NCI-H526 (cell line): ENCODE measurements at regions not wholly inside any gene's neighbourhood (a gene's known extent, or its start where the extent isn't known, plus 50 kb on each side); places are given as distances from the start of the nearest gene placed in this dataset.

Experiments
- DNase-seq, 2 experiments: peaks; one replicate each; lab custom pipeline; 2025; lab: John Stamatoyannopoulos, UW

DNA sequence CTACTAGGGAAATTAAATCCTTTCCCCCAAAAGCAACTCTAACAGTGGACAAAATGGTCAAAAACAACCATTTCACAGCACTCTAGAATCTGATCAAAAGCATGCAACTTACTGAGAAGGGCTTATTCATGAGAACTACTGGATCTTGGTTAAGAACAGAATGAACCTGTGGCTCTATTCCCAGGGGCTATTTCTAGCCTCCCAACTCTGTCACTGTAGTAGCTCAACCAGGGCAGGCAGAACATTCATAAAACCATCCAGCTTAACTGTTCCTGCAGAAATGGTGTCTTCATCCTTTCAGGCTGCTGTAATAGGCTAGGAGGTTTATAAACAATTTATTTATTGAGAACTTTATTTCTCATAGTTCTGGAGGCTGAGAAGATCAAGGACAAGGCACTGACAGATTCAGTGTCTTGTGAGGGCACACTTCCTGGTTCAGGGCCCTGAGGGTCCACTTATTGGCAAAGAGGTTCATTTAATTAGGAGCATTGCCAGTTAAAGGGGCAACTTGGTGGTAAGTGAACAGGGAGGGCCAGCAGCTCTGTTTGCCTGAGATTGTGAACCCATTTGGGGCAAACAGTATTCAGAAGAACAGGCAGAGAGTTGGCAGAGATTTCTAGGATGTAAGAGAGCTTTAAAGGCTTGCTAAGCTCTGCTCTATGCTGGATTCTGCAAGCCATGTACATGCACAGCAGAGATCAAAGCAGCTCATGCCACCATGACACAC, 238.5 kb upstream of the FBXL7 start:
- DNase-seq = no peak

DNA sequence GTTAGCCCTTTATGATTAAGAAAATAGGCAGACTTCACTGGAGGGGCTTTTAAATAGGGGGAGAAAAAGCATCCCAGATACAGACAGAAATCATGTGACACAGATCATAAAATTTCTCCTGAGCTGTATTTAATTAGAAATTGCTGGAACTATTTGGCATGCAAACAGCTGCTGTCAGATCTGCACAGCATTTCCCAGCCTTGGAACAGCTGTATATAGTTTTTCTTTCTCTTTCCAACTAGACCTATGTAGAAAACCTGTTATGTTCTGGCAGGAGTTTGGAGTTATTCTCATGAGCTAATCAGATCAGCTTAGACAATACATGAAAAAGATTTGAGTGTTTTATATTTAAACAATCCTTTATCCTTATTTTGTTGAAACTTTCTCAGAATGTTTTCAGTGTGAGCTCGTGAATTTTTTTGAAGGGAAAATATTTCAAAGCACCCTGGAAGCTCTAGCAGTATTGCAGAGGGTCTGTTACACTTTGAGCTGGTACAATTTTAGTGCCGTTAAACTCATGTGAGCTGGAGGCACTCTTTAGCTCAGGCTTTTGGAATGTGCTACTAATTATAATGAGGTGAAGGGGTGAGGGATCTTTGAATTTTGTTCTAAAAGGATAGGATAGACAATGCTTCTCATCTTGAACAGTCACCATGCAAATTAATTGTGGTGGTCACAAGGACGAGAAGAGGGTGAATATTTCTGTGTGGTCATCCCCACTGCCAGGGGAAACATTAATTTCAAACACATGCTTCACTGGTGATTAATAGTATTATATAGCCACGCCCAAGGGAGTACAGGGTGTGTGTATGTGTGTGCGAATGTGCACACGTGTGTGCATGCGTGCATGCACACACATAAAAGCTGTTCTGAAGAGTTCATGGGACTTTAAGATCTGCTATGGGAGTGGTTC, 239.4 kb upstream of the FBXL7 start:
- DNase-seq = no peak

DNA sequence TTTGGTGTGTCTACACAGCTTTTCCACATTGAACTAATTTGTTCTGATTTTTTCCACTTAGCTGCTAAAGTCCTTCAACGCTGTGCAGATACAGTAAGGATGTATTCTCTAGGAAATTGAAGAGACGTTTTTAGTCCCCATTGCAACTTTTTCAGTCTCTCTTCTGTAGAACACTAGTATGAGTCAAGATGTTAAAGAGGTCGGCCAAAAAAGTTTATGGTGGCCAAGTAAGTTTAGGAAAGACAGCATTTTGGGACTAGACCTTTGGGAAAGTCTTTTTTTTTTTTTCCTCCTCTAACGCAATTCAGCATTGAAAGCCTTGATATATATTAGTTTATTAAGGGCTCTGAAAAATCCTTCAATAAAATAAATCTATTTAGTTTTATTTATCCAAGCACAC, 243.5 kb upstream of the FBXL7 start:
- DNase-seq = no peak

DNA sequence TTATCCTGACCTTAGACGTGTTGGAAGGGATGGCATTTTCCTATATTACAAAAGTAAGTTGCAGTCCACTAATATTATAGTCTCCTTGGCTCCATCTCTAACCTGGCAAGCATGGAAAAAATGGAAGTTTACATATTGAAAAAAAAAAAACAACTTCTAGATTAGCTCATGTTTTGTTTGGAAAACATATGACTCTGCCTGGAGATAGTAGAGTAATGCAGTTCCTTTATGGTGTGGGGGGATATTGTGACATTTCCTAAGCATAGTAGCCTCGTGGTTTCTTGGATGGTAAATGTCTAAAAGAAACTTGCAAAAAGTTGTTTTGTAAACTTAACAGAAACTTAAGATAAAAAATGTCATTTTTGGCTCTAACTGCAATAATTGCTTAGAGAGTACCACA, 244.4 kb upstream of the FBXL7 start:
- DNase-seq = no peak

DNA sequence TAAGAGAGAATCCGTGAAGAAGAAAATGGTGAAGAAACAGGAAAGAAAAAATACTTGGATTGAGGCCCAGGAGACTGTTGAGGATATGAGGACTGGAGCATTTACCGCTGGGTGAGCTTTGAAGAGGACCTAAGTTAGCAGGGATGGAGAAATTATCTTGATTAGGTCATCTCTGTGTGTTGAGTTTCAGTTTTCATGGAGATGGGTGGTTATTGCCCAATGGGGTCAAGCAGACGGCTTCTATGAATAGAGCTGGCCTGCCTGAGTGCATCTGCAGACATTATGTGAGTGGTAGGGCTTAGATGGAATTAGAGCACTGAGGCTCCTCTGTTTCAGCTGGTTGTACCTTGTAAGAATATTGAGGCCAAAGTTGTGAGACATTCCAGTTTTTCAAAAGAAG, 245.4 kb upstream of the FBXL7 start:
- no peak for DNase-seq

DNA sequence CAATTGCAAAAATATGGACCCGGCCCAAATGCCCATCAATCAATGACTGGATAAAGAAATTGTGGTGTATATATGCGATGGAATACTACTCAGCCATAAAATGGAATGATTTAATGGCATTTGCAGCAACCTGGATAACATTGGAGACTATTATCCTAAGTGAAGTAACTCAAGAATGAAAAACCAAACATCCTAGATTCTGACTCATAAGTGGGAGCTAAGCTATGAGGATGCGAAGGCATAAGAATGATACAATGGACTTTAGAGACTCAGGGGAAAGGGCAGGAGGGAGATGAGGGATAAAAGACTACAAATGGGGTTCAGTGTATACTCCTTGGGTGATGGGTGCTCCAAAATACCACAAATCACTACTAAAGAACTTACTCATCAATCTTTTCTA, 247.6 kb upstream of the FBXL7 start:
- no peak for DNase-seq

DNA sequence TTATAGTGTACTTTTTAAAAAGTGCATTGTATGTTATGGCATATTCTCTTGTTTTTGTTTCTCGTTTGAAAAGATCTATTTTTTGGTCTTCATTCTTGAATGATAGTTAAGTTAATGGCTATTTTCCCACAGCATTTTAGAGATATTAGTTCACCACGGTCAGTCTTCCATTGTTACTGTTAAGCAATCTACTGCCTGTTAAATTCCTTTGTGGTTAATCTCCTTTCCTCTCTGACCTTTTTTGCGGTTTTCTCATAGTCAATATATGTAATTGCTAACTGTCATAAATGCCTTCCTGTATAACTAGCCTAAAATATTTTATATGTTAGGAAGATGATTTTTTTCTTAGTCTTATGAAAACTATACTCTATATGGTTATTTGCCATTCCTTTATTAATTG, 250.8 kb upstream of the FBXL7 start:
- no peak for DNase-seq

DNA sequence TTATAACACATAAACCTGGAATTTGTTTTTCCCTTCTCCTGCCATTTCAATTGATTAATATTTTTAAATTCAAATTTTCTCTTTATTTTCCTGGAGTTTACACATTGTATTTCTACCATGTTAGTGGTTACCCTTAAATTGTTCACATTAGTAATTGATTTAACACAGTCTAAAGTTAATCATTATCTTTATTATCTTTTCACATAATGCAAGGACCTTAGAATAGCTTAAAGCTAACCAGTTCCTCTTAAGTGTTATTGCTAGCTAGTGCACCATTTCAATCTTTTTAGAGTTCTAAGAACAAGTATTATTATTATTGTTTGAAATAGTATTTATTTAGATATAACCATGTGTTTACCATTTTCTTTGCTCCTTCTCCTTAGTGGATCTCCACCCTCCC, 251.2 kb upstream of the FBXL7 start:
- no peak for DNase-seq

DNA sequence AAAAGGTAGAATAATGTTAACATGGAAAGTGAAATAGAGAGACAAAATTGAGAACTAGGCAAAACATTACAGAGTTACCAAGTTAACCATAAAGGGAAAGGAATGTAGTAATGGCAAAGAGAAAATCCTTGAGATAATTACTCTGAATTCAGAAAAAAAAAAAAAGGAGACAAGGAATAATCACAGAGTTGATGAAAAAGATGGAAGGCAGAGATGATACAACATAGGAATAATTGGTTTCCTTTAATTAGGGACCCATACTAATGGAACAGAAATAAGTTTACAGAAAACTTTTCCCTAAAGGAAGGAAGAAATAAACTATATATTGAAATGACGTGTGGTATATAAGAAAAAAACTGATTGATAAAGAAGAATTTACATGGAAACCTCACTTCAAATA, 254.1 kb upstream of the FBXL7 start:
- DNase-seq = no peak

DNA sequence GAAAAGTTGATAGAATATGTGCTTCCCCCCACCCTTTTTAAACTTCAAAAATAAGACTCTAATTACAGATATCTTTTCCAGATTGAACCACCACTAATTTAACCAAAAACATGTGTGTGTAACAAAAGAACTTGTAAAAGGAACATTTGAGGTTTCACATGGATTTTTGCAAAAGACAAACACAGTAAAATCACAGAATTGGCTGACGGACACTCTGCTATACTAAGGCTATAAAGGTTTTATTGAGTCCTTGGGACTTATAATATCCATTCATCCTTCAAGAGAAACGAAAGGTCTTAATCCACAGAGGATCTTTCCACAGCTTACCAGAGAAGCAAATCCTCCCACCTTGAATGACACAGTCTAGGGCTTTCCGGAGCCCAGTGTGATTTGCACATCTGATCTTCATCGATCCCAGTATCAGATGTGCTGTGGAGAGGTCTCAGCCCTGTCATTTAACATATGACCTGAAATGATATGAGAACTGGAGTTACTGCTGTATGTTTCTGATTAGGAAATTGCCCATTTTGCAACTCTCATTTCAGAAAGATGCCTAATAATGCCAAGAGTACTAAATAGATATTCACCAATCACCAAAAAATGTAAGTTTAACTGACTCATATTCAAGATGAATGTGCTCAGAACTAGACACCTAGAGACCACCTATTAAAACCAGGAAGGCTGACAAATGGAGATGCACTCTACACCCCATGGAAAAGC, 256.5 kb upstream of the FBXL7 start:
- no peak for DNase-seq

DNA sequence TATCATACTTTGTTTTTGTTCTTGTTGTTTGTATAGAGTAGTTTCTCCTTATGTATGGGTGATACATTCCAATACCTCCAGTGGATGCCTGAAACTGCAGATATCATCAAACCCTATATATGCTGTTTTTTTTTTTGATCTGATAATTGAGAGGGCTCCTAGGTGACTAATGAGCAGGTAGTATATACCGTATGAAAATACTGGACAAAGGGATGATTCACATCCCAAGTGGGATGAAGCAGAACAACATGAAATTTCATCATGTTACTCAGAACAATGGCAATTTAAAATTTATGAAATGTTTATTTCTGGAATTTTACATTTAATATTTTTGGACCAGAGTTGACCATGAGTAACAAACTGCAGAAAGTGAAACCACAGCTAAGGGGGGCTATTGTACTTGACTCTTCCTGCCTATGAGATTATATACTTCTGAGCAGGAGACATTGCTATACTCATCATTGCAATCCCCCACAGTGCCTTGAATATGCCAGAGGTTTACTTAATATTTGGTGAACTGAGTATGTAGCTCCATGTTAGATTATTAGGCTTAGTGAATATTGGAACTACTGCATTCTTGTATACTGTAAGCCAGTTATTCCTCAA, 258.7 kb upstream of the FBXL7 start:
- DNase-seq = no peak

DNA sequence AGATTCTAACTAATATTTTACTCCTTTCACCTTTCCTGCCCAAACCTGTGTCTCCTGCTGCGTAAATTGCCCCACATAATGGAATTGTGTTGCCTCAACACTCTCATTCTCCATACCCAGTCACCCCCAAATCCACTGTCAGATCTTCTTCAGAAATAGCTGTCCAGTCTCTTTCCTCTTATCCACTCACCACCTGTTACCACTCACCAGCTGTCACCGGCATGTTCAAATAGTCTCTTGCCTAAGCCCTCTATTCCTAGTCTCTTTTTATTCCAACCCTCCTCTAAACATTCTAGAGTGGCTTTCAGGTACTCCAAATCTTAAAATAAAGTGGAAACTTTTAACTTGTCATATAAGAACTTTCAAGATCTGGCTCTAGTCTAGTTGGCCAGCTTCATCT, 262.0 kb upstream of the FBXL7 start:
- DNase-seq = no peak

DNA sequence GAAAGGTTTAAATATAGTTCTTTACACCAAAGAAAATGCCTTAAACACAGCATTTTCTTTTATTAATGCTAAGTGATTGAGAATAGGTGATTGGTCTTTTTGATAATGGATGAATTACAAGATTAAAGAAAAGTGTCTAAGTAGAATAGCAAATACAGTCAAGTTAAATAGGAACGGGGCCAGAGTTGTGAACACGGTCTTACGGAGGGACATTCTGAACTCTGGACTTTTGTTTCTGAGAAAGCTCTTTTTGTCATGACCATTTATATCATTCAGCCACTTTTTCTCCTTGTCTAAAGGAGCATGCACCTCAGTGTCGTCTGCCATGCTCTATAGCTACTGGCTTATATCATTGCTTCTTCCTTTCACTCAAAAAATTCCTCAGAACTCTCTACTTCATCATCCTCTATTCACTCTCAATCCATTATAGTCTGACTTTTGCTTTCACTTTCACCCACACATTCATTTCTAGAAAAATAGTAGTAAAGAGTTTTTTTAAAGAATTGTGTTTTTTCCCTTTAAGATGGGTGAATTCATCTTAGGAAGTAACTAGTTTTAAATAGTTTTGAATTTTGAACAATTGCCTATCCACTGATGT, 263.0 kb upstream of the FBXL7 start:
- DNase-seq = no peak

DNA sequence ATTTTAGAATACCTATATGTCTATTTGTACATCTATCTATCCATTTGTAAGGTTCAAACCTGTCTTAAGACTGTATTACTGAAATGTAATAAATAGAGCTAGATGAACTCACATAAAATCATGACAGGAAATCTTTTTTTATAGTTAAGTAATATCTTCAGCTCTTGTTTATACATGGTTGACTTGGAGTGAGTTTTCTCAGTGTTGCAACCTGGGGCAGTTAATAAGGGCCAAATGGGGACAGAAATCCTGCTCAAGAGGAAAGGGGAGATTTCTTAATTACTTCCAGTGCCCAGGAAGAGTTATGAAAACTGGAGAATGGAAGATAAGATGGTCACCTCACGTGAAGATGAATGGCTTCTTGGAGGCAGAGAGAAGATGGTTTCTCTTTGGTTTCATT, 265.1 kb upstream of the FBXL7 start:
- no peak for DNase-seq

DNA sequence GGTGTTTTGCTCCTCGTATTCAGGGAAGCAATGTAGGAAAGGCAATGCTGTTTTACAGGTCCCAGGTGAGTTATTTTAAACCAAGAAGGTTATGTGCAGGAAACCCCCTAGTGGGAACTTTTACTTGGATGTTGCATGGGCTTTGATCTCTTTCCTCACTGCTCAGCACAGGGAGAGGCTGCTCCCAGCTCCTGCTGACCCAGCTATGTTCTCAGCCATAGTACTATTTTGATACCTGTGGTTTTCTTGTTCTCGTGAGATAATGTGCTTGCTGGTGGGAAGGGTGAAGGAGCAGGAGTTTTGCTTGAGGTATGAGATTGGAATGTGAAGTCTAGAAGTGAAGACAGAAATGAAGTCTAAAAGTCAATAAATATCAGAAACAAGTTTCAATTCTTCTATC, 265.6 kb upstream of the FBXL7 start:
- DNase-seq = no peak

DNA sequence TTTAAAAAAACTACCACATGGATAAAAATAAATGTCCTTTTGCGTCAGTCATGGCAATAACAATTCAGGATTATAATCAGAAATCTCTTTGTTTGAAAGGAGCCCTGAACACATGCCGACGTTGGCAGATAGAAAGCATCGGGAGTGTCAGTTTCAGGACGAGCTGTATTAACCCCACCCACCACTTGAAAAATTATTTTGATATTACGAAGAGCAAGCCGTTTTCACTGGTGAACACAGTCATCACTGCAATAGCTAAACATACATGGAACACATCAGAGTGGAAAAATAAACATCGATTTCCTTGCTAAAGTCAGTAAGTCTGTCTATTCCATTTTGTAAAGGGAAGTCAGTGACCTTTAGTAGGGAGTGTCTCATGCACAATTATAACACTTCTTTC, 266.4 kb upstream of the FBXL7 start:
- DNase-seq = no peak

DNA sequence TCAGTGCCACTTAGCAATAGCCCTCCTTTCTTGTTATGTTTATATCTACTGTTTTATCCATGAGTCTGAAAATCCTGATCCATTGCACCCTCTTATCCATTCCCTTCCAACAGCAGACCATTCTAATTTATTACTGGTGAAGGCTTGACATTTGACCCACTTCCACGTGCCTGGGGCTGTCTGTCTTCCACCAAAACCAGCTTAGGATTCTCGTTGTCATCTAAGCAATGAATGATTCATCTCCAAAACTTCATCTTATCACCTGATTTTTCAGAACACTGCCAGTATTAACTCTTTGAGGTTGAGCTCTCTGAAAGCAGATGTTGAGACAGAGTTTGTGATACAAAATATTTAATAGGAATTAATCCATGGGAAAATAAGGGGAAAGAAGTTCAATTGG, 277.8 kb upstream of the FBXL7 start:
- DNase-seq = no peak

DNA sequence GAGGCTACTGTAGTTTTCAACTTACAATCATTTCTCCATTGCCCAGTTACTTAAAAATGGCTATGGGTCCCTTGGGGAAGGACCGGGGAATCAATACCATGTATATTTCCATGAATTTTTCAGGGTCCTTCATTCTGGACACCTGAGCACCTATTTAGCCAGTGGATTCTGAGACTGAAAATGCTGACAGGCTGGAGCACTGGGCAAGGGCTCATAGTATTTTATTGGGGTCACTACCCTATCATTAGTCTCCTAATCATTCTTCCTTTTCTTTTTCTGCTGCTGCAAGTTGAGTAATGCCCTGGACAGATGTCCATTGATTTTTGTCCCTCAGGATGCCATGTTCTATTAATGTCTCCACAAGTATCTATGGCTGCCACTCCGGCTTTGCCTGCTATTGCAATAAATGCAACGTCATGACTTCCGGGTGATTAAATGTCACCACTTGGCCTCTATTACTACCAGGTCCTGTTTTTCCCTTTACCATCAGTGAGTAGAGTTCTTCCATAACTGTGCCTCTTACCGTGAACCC, 279.3 kb upstream of the FBXL7 start:
- no peak for DNase-seq

DNA sequence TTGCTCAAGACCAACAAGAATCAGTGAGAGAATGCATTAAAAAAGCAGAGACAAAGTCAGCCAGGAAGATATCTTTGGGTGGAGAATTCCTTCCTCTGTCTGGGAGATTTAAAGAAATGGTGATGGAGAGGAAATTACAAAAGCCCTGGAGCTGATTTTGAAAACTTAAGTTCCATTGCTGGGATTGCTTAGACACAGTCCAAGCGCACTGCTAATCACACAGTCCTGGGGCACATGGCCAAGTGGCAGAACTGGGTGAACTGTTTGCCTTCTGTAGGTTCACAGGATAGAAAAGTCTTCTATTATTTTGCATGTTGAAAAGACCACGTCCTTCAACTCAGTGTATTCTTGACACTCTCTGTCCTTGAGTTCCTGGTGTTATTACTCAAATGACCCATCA, 284.9 kb upstream of the FBXL7 start:
- no peak for DNase-seq

DNA sequence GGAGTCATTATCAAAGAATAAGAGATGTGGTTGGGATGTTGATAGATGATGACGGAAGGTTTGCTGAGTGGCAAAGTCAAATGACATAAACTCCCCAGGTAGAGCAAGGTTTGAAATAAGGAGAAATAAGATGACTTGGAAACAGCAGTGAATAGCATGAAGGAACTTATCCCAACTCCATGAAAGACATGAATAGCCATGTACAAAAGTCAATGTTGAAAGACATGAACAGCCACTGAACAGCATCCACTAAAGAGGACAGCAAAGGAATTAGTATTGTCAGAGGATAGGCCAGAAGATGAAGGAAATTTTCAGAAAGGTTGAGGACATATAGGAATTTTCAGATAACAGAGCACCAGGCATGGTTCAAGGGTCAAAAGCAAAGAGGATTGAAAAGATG, 286.0 kb upstream of the FBXL7 start:
- no peak for DNase-seq

DNA sequence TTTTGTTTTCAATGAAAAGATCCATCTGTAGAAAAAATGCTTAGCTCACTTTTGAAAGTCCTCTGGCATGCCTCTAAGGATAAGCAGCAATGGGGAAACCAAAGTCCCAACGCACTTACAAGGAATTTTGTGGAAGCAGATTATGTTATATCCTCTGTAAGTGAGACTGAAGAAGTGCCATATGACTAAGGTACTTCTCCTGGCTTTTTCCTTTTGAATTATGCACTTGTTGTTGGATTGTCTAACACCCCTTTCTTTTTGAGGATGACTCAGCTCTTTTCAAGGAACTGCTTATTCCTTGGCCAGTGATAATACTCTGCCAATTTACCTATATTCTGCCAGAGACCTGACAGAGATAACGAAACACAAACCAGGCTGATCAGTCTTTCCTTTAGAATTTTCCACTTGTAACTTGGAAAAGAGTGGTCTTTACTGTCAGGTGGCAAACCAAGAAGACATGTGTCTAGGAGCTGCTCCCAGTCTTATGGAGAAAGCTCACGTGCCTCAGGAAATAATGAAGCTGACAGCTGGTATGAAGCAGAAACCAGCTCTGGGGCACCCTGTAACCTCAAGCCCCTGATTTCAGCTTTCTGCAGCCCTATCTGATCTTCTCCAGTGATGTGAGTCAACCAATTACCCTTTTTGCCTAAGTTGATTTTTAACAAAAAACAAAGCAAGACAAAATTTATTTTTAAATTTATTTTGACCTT, 290.8 kb upstream of the FBXL7 start:
- DNase-seq = no peak
